ENCODE measurements at regions not wholly inside any gene's neighbourhood (a gene's known extent, or its start where the extent isn't known, plus 50 kb on each side); places are given as distances from the start of the nearest gene placed in this dataset.

GRCh38 chr4:18559492-18559891 lies 537.9 kb upstream of the LCORL start:
- TF ChIP-seq CTCF (IDR thresholded peaks at IDR 0.05; ENCODE audit: borderline replicate concordance, extremely low read depth, insufficient read depth), result no peak
- H3K4me3 ChIP-seq (ENCODE audit: low read length in 3 of 3), result no peak overlapping the region
- H3K27ac ChIP-seq (ENCODE audit: low read depth in 2 of 2, low read length in 2 of 2), result no peak overlapping the region
- intact Hi-C loops (cut with DNase I), result no loop called here
- no peaks in the 10 kb centered on the region for H3K9me3 ChIP-seq (ENCODE audit: control insufficient read depth in 2 of 3, insufficient read depth in 1 of 3, low read length in 3 of 3)
- H3K9ac ChIP-seq (ENCODE audit: low read length in 3 of 3), result no peak overlapping the region
- H3K4me1 ChIP-seq (ENCODE audit: control insufficient read depth in 2 of 3, insufficient read depth in 2 of 3, low read depth in 1 of 3, low read length in 3 of 3), result no peaks in the 10 kb centered on the region
- no peak for DNase-seq
- no peaks in the 10 kb centered on the region for H3K36me3 ChIP-seq (ENCODE audit: control insufficient read depth in 2 of 3, insufficient read depth in 3 of 3, low read length in 3 of 3)
- no peak for FAIRE-seq
- H3K27me3 ChIP-seq (ENCODE audit: control insufficient read depth, insufficient read depth, low read length), result no peaks in the 10 kb centered on the region

GRCh38 chr4:18556402-18556801 lies 534.8 kb upstream of the LCORL start:
- H3K27ac ChIP-seq (ENCODE audit: low read depth in 2 of 2, low read length in 2 of 2), result no peak overlapping the region
- H3K4me1 ChIP-seq (ENCODE audit: control insufficient read depth in 2 of 3, insufficient read depth in 2 of 3, low read depth in 1 of 3, low read length in 3 of 3), result no peaks in the 10 kb centered on the region
- H3K36me3 ChIP-seq (ENCODE audit: control insufficient read depth in 2 of 3, insufficient read depth in 3 of 3, low read length in 3 of 3), result no peaks in the 10 kb centered on the region
- no peak for TF ChIP-seq CTCF (IDR thresholded peaks at IDR 0.05; ENCODE audit: borderline replicate concordance, extremely low read depth, insufficient read depth)
- DNase-seq, result no peak
- no peak overlapping the region for H3K9ac ChIP-seq (ENCODE audit: low read length in 3 of 3)
- no peak for FAIRE-seq
- intact Hi-C loops (cut with DNase I), result no loop called here
- no peak overlapping the region for H3K4me3 ChIP-seq (ENCODE audit: low read length in 3 of 3)
- no peaks in the 10 kb centered on the region for H3K9me3 ChIP-seq (ENCODE audit: control insufficient read depth in 2 of 3, insufficient read depth in 1 of 3, low read length in 3 of 3)
- H3K27me3 ChIP-seq (ENCODE audit: control insufficient read depth, insufficient read depth, low read length), result no peaks in the 10 kb centered on the region

GRCh38 chr4:18540349-18540748 lies 518.8 kb upstream of the LCORL start:
- Histone ChIP-seq H3K4me1 (ENCODE audit: control insufficient read depth in 2 of 3, insufficient read depth in 2 of 3, low read depth in 1 of 3, low read length in 3 of 3) (no peaks in the 10 kb centered on the region), H3K36me3 (ENCODE audit: control insufficient read depth in 2 of 3, insufficient read depth in 3 of 3, low read length in 3 of 3) (no peaks in the 10 kb centered on the region), H3K27ac (ENCODE audit: low read depth in 2 of 2, low read length in 2 of 2) (no peak overlapping the region), H3K4me3 (ENCODE audit: low read length in 3 of 3) (no peak overlapping the region), H3K9me3 (ENCODE audit: control insufficient read depth in 2 of 3, insufficient read depth in 1 of 3, low read length in 3 of 3) (no peaks in the 10 kb centered on the region), H3K27me3 (ENCODE audit: control insufficient read depth, insufficient read depth, low read length) (no peaks in the 10 kb centered on the region), H3K9ac (ENCODE audit: low read length in 3 of 3) (no peak overlapping the region)
- no peak for TF ChIP-seq CTCF (IDR thresholded peaks at IDR 0.05; ENCODE audit: borderline replicate concordance, extremely low read depth, insufficient read depth)
- DNase-seq (no peak), FAIRE-seq (no peak)
- intact Hi-C loops (cut with DNase I), result no loop called here

- no peaks in the 10 kb centered on the region for H3K27me3 ChIP-seq (ENCODE audit: control insufficient read depth, insufficient read depth, low read length)
- no peaks in the 10 kb centered on the region for H3K36me3 ChIP-seq (ENCODE audit: control insufficient read depth in 2 of 3, insufficient read depth in 3 of 3, low read length in 3 of 3)
- no peaks in the 10 kb centered on the region for H3K4me1 ChIP-seq (ENCODE audit: control insufficient read depth in 2 of 3, insufficient read depth in 2 of 3, low read depth in 1 of 3, low read length in 3 of 3)
- no peak overlapping the region for H3K4me3 ChIP-seq (ENCODE audit: low read length in 3 of 3)
- H3K27ac ChIP-seq (ENCODE audit: low read depth in 2 of 2, low read length in 2 of 2), result no peak overlapping the region
- intact Hi-C loops (cut with DNase I), result no loop called here
- TF ChIP-seq CTCF (IDR thresholded peaks at IDR 0.05; ENCODE audit: borderline replicate concordance, extremely low read depth, insufficient read depth), result no peak
- FAIRE-seq (no peak), DNase-seq (no peak)
- no peaks in the 10 kb centered on the region for H3K9me3 ChIP-seq (ENCODE audit: control insufficient read depth in 2 of 3, insufficient read depth in 1 of 3, low read length in 3 of 3)
- H3K9ac ChIP-seq (ENCODE audit: low read length in 3 of 3), result no peak overlapping the region
These were observed 516.6 kb upstream of the LCORL start for GRCh38 chr4:18538121-18538520.

Data from kidney (tissue), 13 donors.